ENCODE measurements at regions not wholly inside any gene's neighbourhood (a gene's known extent, or its start where the extent isn't known, plus 50 kb on each side); places are given as distances from the start of the nearest gene placed in this dataset.

GRCh38 chr5:130237721-130238120, 333.5 kb downstream of the CHSY3 start:
- TF ChIP-seq CTCF (IDR thresholded peaks at IDR 0.05; ENCODE audit: low read depth, low read length) (no peak), EZH2phosphoT487 (IDR thresholded peaks at IDR 0.05; ENCODE audit: low read depth) (no peak)
